ENCODE measurements at regions not wholly inside any gene's neighbourhood (a gene's known extent, or its start where the extent isn't known, plus 50 kb on each side); places are given as distances from the start of the nearest gene placed in this dataset.

GRCh38 chr1:198102454-198102827 lies 54.4 kb upstream of the NEK7 start:
- no peaks in the 10 kb centered on the region for H3K9me3 ChIP-seq
- H3K27me3 ChIP-seq = no peaks in the 10 kb centered on the region
- H3K4me3 ChIP-seq = no peak overlapping the region
- no peaks in the 10 kb centered on the region for H3K36me3 ChIP-seq
- no peak for DNase-seq (ENCODE audit: low spot score in 2 of 2)
- TF ChIP-seq CTCF (IDR thresholded peaks at IDR 0.05) = no peak
- no peak for TF ChIP-seq POLR2A (IDR thresholded peaks at IDR 0.05)
- TF ChIP-seq POLR2AphosphoS5 (IDR thresholded peaks at IDR 0.05) = no peak
- intact Hi-C loops (cut with DNase I; ENCODE audit: low total_unique reads) = no loop called here
- H3K27ac ChIP-seq = no peak overlapping the region
- no peaks in the 10 kb centered on the region for H3K4me1 ChIP-seq

GRCh38 chr1:198105185-198105584 lies 51.6 kb upstream of the NEK7 start:
- no peak for DNase-seq (ENCODE audit: low spot score in 2 of 2)
- no peaks in the 10 kb centered on the region for H3K27me3 ChIP-seq
- TF ChIP-seq CTCF (IDR thresholded peaks at IDR 0.05) = no peak
- no peak for TF ChIP-seq POLR2A (IDR thresholded peaks at IDR 0.05)
- no peak for TF ChIP-seq POLR2AphosphoS5 (IDR thresholded peaks at IDR 0.05)
- H3K36me3 ChIP-seq = no peaks in the 10 kb centered on the region
- intact Hi-C loops (cut with DNase I; ENCODE audit: low total_unique reads) = no loop called here
- no peaks in the 10 kb centered on the region for H3K9me3 ChIP-seq
- H3K4me3 ChIP-seq = no peak overlapping the region
- H3K27ac ChIP-seq = no peak overlapping the region
- H3K4me1 ChIP-seq = no peaks in the 10 kb centered on the region

DNA sequence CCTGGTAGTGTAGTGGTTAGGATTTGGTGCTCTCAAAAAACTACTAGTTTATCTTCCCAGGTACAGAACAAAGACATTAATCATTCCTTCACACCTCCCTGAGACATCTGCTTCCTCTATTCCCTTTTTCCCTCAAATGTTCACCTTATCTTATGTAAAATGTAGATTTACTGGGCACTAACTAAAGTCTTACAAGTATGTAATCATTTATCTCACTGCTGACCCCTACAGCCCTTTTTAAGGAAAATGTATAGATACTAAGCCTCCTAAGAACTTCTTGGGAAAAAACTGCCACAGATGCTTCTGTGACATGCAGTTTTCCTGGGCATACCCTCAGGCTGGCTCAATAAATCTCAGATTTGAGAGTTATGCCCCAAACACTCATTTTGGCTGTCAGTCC lies 50.8 kb upstream of the NEK7 start:
- no peak overlapping the region for H3K27ac ChIP-seq
- no peaks in the 10 kb centered on the region for H3K4me1 ChIP-seq
- H3K4me3 ChIP-seq = no peak overlapping the region
- no peaks in the 10 kb centered on the region for H3K9me3 ChIP-seq
- intact Hi-C loops (cut with DNase I; ENCODE audit: low total_unique reads) = no loop called here
- no peaks in the 10 kb centered on the region for H3K27me3 ChIP-seq
- DNase-seq (ENCODE audit: low spot score in 2 of 2) = no peak
- no peaks in the 10 kb centered on the region for H3K36me3 ChIP-seq
- TF ChIP-seq POLR2AphosphoS5 (IDR thresholded peaks at IDR 0.05) (no peak), CTCF (IDR thresholded peaks at IDR 0.05) (no peak), POLR2A (IDR thresholded peaks at IDR 0.05) (no peak)

All from breast epithelium (tissue), 4 donors.